ENCODE measurements at regions not wholly inside any gene's neighbourhood (a gene's known extent, or its start where the extent isn't known, plus 50 kb on each side); places are given as distances from the start of the nearest gene placed in this dataset.

- TF ChIP-seq POU6F1 (CRISPR knock-in tag; IDR thresholded peaks at IDR 0.05; ENCODE audit: borderline replicate concordance, low read depth): no peak
- no peak for TF ChIP-seq ZFP3 (CRISPR knock-in tag; IDR thresholded peaks at IDR 0.05)
- TF ChIP-seq SNAI2 (CRISPR knock-in tag; IDR thresholded peaks at IDR 0.05): no peak
Measured at GRCh38 chr4:152083338-152083737, 322.5 kb upstream of the GATB start.
